ENCODE measurements at regions not wholly inside any gene's neighbourhood (a gene's known extent, or its start where the extent isn't known, plus 50 kb on each side); places are given as distances from the start of the nearest gene placed in this dataset.

GRCh38 chr5:158546748-158547147 is 553.0 kb downstream of the EBF1 start:
- no peak overlapping the region for H2AFZ ChIP-seq (ENCODE audit: low read length)
- H3K79me2 ChIP-seq (ENCODE audit: insufficient read depth, low read depth, low read length) = no peaks in the 10 kb centered on the region
- POLR2A ChIA-PET = interaction anchor here (0.7 to 1.9 kb wide), 4 partner anchors 8 to 821 kb away, joined by 3 to 10 read pairs (median 4); no protein-coding TSS in a partner anchor
- no TSS peak for BruUV-seq (replicated peaks)
- H3K4me3 ChIP-seq (ENCODE audit: low read depth, low read length, poor library complexity, severe bottlenecking) = no peak overlapping the region
- no peaks in the 10 kb centered on the region for H3K9me2 ChIP-seq (ENCODE audit: insufficient read depth, low read length)
- CTCF ChIA-PET (ENCODE audit: unreplicated experiment) = no interaction called here
- no peaks in the 10 kb centered on the region for H3K9me3 ChIP-seq (ENCODE audit: low read length)
- DNase-seq (ENCODE audit: low spot score) = no peak
- H3K4me2 ChIP-seq (ENCODE audit: low read length) = no peak overlapping the region
- intact Hi-C loops (cut with micrococcal nuclease; ENCODE audit: unreplicated experiment) = no loop called here
- H4K20me1 ChIP-seq (ENCODE audit: insufficient read depth, low read length) = no peaks in the 10 kb centered on the region
- H3K36me3 ChIP-seq (ENCODE audit: insufficient read depth, low read length) = no peaks in the 10 kb centered on the region
- no peak overlapping the region for H3K27ac ChIP-seq (ENCODE audit: low read depth, low read length, poor library complexity, severe bottlenecking)
- H3K4me1 ChIP-seq (ENCODE audit: insufficient read depth, low read length, poor library complexity, severe bottlenecking) = peaks cover 23% of the 10 kb centered on the region
- TF ChIP-seq EZH2phosphoT487 (IDR thresholded peaks at IDR 0.05; ENCODE audit: borderline replicate concordance, low read depth, low read length) (no peak), CTCF (conservative IDR thresholded peaks at IDR 0.05; ENCODE audit: low read length) (no peak)

- H3K4me1 ChIP-seq (ENCODE audit: insufficient read depth, low read length, poor library complexity, severe bottlenecking) = peaks cover 27% of the 10 kb centered on the region
- H3K36me3 ChIP-seq (ENCODE audit: insufficient read depth, low read length) = no peaks in the 10 kb centered on the region
- no TSS peak for BruUV-seq (replicated peaks)
- no peak overlapping the region for H2AFZ ChIP-seq (ENCODE audit: low read length)
- H3K4me3 ChIP-seq (ENCODE audit: low read depth, low read length, poor library complexity, severe bottlenecking) = no peak overlapping the region
- H3K27ac ChIP-seq (ENCODE audit: low read depth, low read length, poor library complexity, severe bottlenecking) = no peak overlapping the region
- intact Hi-C loops (cut with micrococcal nuclease; ENCODE audit: unreplicated experiment) = no loop called here
- no peaks in the 10 kb centered on the region for H4K20me1 ChIP-seq (ENCODE audit: insufficient read depth, low read length)
- POLR2A ChIA-PET = interaction anchor here (0.6 to 1.9 kb wide), 7 partner anchors 9 to 822 kb away, joined by 3 to 10 read pairs (median 3); no protein-coding TSS in a partner anchor
- no peak overlapping the region for H3K4me2 ChIP-seq (ENCODE audit: low read length)
- H3K79me2 ChIP-seq (ENCODE audit: insufficient read depth, low read depth, low read length) = no peaks in the 10 kb centered on the region
- H3K9me2 ChIP-seq (ENCODE audit: insufficient read depth, low read length) = no peaks in the 10 kb centered on the region
- CTCF ChIA-PET (ENCODE audit: unreplicated experiment) = no interaction called here
- TF ChIP-seq EZH2phosphoT487 (IDR thresholded peaks at IDR 0.05; ENCODE audit: borderline replicate concordance, low read depth, low read length) = no peak
- no peak for TF ChIP-seq CTCF (conservative IDR thresholded peaks at IDR 0.05; ENCODE audit: low read length)
- no peaks in the 10 kb centered on the region for H3K9me3 ChIP-seq (ENCODE audit: low read length)
- DNase-seq (ENCODE audit: low spot score) = no peak
These were observed 553.7 kb downstream of the EBF1 start for GRCh38 chr5:158545949-158546530.
